IPS-NIHi7 (cell line): ENCODE measurements at regions not wholly inside any gene's neighbourhood (a gene's known extent, or its start where the extent isn't known, plus 50 kb on each side); places are given as distances from the start of the nearest gene placed in this dataset.

Experiments
- DNase-seq: peaks from one replicate; pipeline ENCODE4 v3.0.0; 2012; ENCODE audit warnings: mixed read lengths; ENCODE audit errors: extremely low spot score

GRCh38 chr15:62969442-62970089, 73.0 kb upstream of the TPM1 start:
- DNase-seq, result no peak

- no peak for DNase-seq
These were observed 69.7 kb upstream of the TPM1 start for GRCh38 chr15:62972814-62973213.

GRCh38 chr15:62975515-62975914, 67.0 kb upstream of the TPM1 start:
- peak; percentile 39 for DNase-seq

GRCh38 chr15:62976301-62976881, 66.2 kb upstream of the TPM1 start:
- DNase-seq, result no peak

GRCh38 chr15:62977952-62978811, 64.4 kb upstream of the TPM1 start:
- DNase-seq, result no peak

GRCh38 chr15:62979252-62979651, 63.3 kb upstream of the TPM1 start:
- no peak for DNase-seq

- no peak for DNase-seq
These were observed 61.5 kb upstream of the TPM1 start for GRCh38 chr15:62981071-62981470.

GRCh38 chr15:62983956-62984355, 58.6 kb upstream of the TPM1 start:
- no peak for DNase-seq

GRCh38 chr15:62985768-62986167, 56.8 kb upstream of the TPM1 start:
- no peak for DNase-seq

GRCh38 chr15:62986948-62987347, 55.6 kb upstream of the TPM1 start:
- DNase-seq, result no peak

GRCh38 chr15:62988701-62989100, 53.8 kb upstream of the TPM1 start:
- DNase-seq, result no peak

- no peak for DNase-seq
These were observed 53.0 kb upstream of the TPM1 start for GRCh38 chr15:62989366-62990055.

- no peak for DNase-seq
These were observed 50.8 kb upstream of the TPM1 start for GRCh38 chr15:62991698-62992097.

- DNase-seq, result no peak
These were observed 50.2 kb upstream of the TPM1 start for GRCh38 chr15:62992302-62992701.
